ENCODE measurements at regions not wholly inside any gene's neighbourhood (a gene's known extent, or its start where the extent isn't known, plus 50 kb on each side); places are given as distances from the start of the nearest gene placed in this dataset.

DNA sequence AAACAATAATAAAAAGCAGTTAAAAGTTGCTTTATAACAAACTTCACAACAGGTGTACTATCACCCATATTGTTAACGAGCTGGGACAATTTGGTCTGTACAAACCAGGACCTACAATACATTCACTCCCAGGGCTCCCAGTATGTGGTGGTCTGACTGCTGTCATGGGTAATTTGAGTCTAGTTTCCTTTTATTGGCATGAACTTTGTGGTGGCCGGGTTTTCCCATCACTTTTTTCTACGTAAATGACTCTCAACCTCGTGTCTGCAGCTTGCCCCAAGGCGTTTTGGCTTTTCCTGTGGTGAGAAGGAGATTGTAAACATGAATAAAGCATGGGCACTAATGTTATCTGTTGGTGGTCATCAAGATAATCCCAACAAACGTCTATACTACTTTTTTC is 118.7 kb upstream of the CDK6 start:
- Histone ChIP-seq H3K27ac (ENCODE audit: control insufficient read depth, insufficient read depth, low read length) (no peak overlapping the region), H3K4me1 (ENCODE audit: control insufficient read depth, extremely low read depth, insufficient read depth, low read length) (no peaks in the 10 kb centered on the region), H3K4me2 (ENCODE audit: control insufficient read depth, extremely low read depth, insufficient read depth, low read depth, low read length) (no peak overlapping the region), H2AFZ (ENCODE audit: control insufficient read depth, low read length) (no peak overlapping the region), H3K36me3 (ENCODE audit: control insufficient read depth in 2 of 2, extremely low read depth in 1 of 2, insufficient read depth in 2 of 2, low read length in 2 of 2) (no peaks in the 10 kb centered on the region), H3K9me3 (ENCODE audit: control insufficient read depth, low read depth, low read length) (no peaks in the 10 kb centered on the region), H3K27me3 (ENCODE audit: control insufficient read depth, extremely low read depth, insufficient read depth, low read length) (no peaks in the 10 kb centered on the region), H3K9ac (ENCODE audit: control insufficient read depth, extremely low read depth, insufficient read depth, low read length) (no peak overlapping the region), H3K9me1 (ENCODE audit: control insufficient read depth, extremely low read depth, insufficient read depth, low read length) (no peaks in the 10 kb centered on the region), H4K20me1 (ENCODE audit: control insufficient read depth, extremely low read depth, insufficient read depth, low read length) (no peaks in the 10 kb centered on the region), H3K79me2 (ENCODE audit: control insufficient read depth, insufficient read depth, low read length) (no peaks in the 10 kb centered on the region), H3K4me3 (ENCODE audit: control insufficient read depth in 2 of 3, extremely low read depth in 1 of 3, insufficient read depth in 2 of 3, low read depth in 1 of 3, low read length in 3 of 3) (no peak overlapping the region)
- no peak for FAIRE-seq
- no peak for TF ChIP-seq EZH2 (IDR thresholded peaks at IDR 0.05; ENCODE audit: low read length)
- TF ChIP-seq, protein P1, sequence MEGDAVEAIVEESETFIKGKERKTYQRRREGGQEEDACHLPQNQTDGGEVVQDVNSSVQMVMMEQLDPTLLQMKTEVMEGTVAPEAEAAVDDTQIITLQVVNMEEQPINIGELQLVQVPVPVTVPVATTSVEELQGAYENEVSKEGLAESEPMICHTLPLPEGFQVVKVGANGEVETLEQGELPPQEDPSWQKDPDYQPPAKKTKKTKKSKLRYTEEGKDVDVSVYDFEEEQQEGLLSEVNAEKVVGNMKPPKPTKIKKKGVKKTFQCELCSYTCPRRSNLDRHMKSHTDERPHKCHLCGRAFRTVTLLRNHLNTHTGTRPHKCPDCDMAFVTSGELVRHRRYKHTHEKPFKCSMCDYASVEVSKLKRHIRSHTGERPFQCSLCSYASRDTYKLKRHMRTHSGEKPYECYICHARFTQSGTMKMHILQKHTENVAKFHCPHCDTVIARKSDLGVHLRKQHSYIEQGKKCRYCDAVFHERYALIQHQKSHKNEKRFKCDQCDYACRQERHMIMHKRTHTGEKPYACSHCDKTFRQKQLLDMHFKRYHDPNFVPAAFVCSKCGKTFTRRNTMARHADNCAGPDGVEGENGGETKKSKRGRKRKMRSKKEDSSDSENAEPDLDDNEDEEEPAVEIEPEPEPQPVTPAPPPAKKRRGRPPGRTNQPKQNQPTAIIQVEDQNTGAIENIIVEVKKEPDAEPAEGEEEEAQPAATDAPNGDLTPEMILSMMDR (optimal IDR thresholded peaks at IDR 0.05 in 1 of 3, IDR thresholded peaks at IDR 0.05 in 1 of 3, conservative IDR thresholded peaks at IDR 0.05 in 1 of 3; ENCODE audit: extremely low read depth in 1 of 3, insufficient read depth in 2 of 3, low read length in 3 of 3), result no peak
- no peak for DNase-seq (ENCODE audit: low read depth, low spot score)
- dilution Hi-C loops (cut with MboI; ENCODE audit: extremely low pct_ligation_motif_present, low sequenced_read_pairs), result no loop called here

DNA sequence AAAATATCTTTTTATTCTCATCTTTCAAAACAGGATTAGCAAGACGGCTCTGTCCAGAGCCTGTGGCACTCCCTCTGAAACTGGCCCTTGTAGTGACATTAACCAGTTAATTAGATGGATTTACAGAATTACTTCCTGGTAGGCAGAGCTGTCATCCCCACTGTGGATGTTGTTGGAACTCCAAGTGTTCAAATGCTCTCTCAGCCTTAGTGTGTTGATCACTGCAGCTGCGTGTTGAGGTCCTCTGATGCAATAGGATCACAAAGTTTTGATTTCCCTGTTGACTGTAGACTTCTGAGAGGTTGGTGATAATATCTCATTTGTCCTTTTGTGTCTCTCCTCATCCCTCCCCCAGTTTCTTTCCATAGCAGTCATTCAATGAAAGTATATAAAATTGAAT is 117.3 kb upstream of the CDK6 start:
- H3K27me3 ChIP-seq (ENCODE audit: control insufficient read depth, extremely low read depth, insufficient read depth, low read length), result no peaks in the 10 kb centered on the region
- H3K36me3 ChIP-seq (ENCODE audit: control insufficient read depth in 2 of 2, extremely low read depth in 1 of 2, insufficient read depth in 2 of 2, low read length in 2 of 2), result no peaks in the 10 kb centered on the region
- dilution Hi-C loops (cut with MboI; ENCODE audit: extremely low pct_ligation_motif_present, low sequenced_read_pairs), result no loop called here
- FAIRE-seq, result no peak
- no peaks in the 10 kb centered on the region for H3K79me2 ChIP-seq (ENCODE audit: control insufficient read depth, insufficient read depth, low read length)
- no peak overlapping the region for H3K4me2 ChIP-seq (ENCODE audit: control insufficient read depth, extremely low read depth, insufficient read depth, low read depth, low read length)
- H3K4me1 ChIP-seq (ENCODE audit: control insufficient read depth, extremely low read depth, insufficient read depth, low read length), result no peaks in the 10 kb centered on the region
- H3K9ac ChIP-seq (ENCODE audit: control insufficient read depth, extremely low read depth, insufficient read depth, low read length), result no peak overlapping the region
- H3K9me3 ChIP-seq (ENCODE audit: control insufficient read depth, low read depth, low read length), result no peaks in the 10 kb centered on the region
- H3K27ac ChIP-seq (ENCODE audit: control insufficient read depth, insufficient read depth, low read length), result no peak overlapping the region
- DNase-seq (ENCODE audit: low read depth, low spot score), result no peak
- H2AFZ ChIP-seq (ENCODE audit: control insufficient read depth, low read length), result no peak overlapping the region
- no peaks in the 10 kb centered on the region for H3K9me1 ChIP-seq (ENCODE audit: control insufficient read depth, extremely low read depth, insufficient read depth, low read length)
- no peak overlapping the region for H3K4me3 ChIP-seq (ENCODE audit: control insufficient read depth in 2 of 3, extremely low read depth in 1 of 3, insufficient read depth in 2 of 3, low read depth in 1 of 3, low read length in 3 of 3)
- TF ChIP-seq EZH2 (IDR thresholded peaks at IDR 0.05; ENCODE audit: low read length), result no peak
- TF ChIP-seq, protein P1 (optimal IDR thresholded peaks at IDR 0.05 in 1 of 3, IDR thresholded peaks at IDR 0.05 in 1 of 3, conservative IDR thresholded peaks at IDR 0.05 in 1 of 3; ENCODE audit: extremely low read depth in 1 of 3, insufficient read depth in 2 of 3, low read length in 3 of 3), result no peak
- no peaks in the 10 kb centered on the region for H4K20me1 ChIP-seq (ENCODE audit: control insufficient read depth, extremely low read depth, insufficient read depth, low read length)

All from keratinocyte (primary cell).